CD4-positive, alpha-beta T cell treated with Interleukin-17A for 4 hours (primary cell): ENCODE measurements at regions not wholly inside any gene's neighbourhood (a gene's known extent, or its start where the extent isn't known, plus 50 kb on each side); places are given as distances from the start of the nearest gene placed in this dataset.

Experiments
- DNase-seq: peaks from one replicate; pipeline ENCODE4 v3.0.0-alpha.2; 2020; ENCODE audit warnings: mixed read lengths

DNA sequence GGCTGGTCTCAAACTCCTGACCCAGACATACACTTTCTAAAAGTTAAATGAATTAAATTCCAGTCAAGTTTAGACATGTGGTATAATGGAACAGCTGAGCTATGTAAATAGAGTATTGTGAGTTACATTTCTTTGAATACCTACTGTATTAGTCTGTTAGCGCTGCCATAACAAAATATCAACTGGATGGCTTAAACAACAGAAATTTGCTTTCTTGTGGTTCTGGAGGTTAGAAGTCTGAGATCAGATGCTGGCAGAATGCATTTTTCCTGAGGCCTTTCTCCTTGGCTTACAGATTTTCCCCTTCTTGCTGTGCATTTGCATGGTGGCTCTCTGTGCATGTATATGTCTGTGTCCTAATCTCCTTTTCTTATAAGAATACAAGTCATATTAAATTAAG lies 101.5 kb upstream of the TGFBR2 start:
- no peak for DNase-seq

GRCh38 chr3:30505866-30506520 lies 100.4 kb upstream of the TGFBR2 start:
- no peak for DNase-seq

DNA sequence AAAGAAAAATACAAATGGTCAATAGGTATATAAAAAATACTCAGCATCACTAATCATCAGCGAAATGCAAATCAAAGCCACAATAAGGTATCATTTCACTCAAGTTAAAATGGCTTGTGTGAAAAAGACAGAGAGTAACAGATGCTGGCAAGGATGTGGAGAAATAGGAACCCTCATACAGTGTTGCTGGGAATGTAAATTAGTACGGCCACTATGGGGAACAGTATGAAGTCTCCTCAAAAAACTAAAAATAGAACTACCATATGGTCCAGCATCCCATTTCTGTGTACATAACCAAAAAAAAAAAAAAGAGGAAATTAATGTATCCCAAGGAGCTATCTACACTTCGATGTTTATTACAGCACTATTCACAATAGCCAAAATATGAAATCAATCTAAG lies 98.1 kb upstream of the TGFBR2 start:
- no peak for DNase-seq

DNA sequence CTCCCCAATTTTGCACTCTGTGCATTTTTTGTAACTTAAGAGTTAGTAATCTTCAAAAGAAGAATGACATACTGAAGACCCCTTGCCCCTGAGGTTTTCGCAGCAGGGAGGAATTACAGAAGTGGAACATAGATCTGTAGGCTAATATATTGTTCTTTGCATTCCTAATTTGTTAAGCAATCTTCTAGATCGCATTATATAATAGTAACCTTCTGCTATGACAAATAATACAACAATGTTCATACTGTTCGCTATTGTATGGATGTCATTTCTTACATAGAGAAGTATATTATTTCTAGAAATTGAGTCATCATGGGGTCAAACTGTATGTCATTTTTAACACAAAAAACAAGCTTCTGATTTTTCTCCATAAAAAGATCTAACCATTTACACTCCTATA lies 95.8 kb upstream of the TGFBR2 start:
- DNase-seq, result no peak

DNA sequence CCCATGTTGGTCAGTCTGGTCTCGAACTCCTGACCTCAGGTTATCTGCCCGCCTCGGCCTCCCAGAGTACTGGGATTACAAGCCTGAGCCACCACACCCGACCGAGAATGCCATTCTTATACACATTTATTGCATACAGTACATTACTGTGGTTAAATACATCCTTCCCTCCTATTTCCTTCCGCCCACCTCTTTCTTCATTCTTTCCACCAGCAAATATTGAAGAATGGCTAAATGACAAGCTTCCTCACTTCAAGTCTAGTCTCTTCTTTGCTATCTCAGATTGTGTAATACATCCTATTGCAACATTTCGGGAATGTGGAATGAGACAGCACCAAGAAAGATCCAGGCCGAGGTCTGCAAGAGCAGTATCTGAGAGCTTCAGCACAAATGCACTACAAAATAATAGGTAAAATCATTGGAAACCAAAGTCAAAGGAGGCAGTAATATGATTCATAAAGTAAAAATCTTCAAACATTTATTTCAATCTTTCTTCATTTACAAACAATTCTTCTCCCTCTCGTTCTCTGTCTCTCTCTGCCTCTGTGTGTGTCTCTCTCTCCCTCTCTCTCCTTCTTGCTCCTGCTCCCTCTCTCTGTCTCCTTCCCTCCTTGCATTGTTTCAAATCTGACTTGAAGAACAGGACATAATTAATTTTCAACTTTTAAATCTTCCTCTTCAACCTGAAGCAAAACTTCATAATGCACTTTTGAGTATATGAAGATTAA lies 94.7 kb upstream of the TGFBR2 start:
- DNase-seq, result no peak

DNA sequence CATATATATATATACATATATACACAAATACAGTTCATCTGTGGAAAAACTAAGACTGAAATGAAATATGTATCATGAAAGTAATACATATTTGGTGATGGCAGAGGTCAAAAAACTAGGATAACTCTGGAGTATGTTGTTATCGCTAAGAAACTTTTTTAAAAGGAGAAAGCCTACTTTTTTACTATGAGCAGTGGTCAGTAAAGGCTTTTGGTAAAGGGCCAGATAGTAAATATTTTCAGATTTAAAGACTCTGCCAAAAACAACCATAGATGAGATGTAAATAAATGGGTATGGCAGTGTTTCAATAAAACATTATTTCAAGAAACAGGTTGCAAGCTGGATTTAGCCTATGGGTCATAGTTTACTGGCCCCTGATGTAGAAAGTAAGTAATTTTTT lies 93.8 kb upstream of the TGFBR2 start:
- DNase-seq, result no peak

GRCh38 chr3:30513374-30514152 lies 92.8 kb upstream of the TGFBR2 start:
- no peak for DNase-seq

- DNase-seq, result no peak
Measured at GRCh38 chr3:30516238-30516637, 90.2 kb upstream of the TGFBR2 start.

GRCh38 chr3:30518181-30518864 lies 88.1 kb upstream of the TGFBR2 start:
- DNase-seq, result no peak

- no peak for DNase-seq
Measured at GRCh38 chr3:30518872-30519271, 87.5 kb upstream of the TGFBR2 start.

- DNase-seq, result no peak
Measured at GRCh38 chr3:30520699-30521098, 85.7 kb upstream of the TGFBR2 start.

- DNase-seq, result no peak
Measured at GRCh38 chr3:30521156-30521715, 85.2 kb upstream of the TGFBR2 start.

DNA sequence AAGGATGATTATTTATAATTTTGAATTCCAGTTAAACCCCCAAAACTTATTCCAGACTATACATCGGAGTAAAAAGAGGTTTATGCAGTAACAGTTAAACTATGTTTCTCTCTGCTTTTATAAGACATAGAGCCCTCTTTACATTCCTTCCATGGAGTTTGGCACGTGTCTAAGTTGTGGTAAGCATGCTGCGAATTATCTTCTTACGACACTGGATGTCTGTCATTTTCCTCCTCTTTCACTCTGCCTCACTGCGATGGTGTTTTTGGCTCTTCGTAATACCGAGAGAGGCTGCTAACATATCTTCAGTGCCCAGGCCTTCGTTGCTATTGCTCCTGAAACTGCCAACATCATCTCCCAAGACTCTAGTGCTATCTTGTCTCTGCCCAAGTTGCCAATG lies 83.9 kb upstream of the TGFBR2 start:
- DNase-seq, result no peak

DNA sequence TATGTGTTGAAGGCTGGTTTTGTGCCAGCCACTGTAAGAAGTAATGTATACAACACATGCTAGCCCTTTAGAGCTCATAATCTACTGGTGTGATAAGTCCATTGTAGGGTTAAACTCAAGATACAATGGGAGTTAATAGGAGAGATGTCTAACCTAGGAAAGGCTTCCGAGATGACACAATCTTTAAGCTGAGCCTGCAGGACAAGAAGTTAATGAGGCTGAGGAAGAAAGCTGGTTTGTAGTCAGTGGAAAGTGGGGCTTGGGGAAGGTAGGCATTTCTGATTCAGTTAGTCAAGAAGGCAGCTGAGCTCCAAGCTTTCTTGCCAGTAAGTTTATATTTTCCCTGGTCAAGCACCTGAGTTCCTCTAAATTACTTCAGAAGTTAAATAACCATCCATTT lies 83.0 kb upstream of the TGFBR2 start:
- DNase-seq, result no peak

GRCh38 chr3:30524357-30525040 lies 81.9 kb upstream of the TGFBR2 start:
- no peak for DNase-seq

DNA sequence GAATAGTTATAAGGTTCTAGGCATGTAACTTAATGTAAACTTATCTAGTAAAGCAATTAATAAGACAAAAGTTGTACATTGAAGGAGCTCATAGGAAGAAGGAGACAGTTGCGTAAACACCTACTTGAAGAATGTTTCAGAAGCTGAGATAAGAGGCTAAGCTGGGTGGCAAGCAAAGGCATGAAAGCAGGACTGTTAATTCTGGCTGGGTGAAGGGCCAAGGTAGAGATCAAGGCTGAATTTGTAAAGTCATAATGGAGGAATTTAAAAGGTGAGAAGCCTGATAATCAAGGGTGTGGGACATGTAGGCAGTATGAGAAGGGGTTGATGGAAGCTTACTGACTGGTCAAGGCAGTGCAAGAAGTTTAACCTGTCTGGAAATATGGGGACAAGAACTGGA lies 80.4 kb upstream of the TGFBR2 start:
- no peak for DNase-seq

DNA sequence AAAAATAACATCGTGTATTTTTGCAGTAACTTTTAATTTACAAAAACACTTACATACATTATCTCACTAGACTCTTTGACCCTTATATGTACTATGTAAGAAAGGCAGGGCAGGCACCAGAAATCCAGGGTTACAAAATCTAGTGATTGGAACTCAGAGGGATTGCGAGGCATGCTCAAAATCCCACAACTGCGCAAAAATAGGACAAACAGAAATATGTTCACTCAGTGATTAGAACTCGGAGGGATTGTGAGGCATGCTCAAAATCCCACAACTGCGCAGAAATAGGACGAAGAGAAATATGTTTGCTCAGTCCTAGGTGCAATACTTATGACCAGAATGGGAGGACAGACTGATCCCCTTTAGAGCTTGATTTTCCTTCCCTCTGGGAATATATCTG lies 79.2 kb upstream of the TGFBR2 start:
- no peak for DNase-seq

GRCh38 chr3:30527720-30528119 lies 78.7 kb upstream of the TGFBR2 start:
- DNase-seq, result no peak

GRCh38 chr3:30530084-30530483 lies 76.3 kb upstream of the TGFBR2 start:
- no peak for DNase-seq

DNA sequence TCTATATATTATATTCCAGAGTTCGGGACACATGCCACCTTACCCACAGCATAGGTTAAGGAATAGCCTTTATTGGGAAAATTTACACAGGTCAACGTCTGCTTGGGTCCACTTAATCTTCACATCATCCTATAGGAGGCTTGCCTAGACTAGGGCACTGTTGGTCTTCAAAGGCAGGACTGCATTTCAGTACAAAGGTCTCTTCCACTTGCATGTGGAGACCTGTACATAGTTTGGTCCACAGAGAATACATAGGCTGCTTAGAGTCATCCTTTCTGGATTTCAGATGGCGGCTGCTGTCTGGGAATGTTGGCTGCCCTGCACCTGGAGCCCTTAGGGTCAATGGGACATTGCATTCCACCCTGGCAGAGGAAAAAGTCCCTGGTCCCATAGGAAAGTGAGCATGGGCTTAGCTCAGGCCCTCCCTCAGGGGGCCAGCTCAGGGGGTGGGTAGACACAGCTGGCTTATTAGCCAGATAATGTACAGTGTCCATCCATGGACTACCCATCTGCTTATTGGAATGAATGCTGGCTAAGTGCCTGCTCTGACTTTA lies 75.3 kb upstream of the TGFBR2 start:
- DNase-seq, result no peak

GRCh38 chr3:30535525-30535924 lies 70.9 kb upstream of the TGFBR2 start:
- DNase-seq, result no peak

DNA sequence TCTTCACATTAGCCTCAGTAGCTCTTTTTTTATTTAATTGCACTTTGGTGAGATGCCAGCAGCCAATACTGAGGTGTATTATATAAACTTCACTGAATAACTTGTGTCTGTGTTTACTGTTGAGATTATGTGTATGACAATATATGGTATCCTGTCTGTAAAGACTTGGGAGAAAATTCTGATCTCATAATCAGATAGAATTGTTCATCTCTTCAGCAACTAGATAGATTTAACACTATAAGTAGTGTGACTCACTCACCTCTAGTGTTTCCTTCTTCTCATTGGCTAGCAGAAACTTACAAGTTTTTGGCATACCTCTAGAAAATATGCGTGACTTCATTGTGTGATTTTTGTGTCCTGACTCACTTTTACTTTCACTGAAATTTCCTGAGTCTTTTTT lies 67.6 kb upstream of the TGFBR2 start:
- no peak for DNase-seq
